GM18507 (cell line): ENCODE measurements at regions not wholly inside any gene's neighbourhood (a gene's known extent, or its start where the extent isn't known, plus 50 kb on each side); places are given as distances from the start of the nearest gene placed in this dataset.

ENCODE experiments used
- DNase-seq: peaks from one replicate; pipeline ENCODE4 v3.0.0; 2011; ENCODE audit warnings: low read depth; ENCODE audit not compliant: insufficient read length; ENCODE audit errors: extremely low spot score
- FAIRE-seq: peaks from 2 replicates; lab custom pipeline; 2011; peaks lifted over from hg19 to GRCh38; lab: Jason Lieb, UNC

DNA sequence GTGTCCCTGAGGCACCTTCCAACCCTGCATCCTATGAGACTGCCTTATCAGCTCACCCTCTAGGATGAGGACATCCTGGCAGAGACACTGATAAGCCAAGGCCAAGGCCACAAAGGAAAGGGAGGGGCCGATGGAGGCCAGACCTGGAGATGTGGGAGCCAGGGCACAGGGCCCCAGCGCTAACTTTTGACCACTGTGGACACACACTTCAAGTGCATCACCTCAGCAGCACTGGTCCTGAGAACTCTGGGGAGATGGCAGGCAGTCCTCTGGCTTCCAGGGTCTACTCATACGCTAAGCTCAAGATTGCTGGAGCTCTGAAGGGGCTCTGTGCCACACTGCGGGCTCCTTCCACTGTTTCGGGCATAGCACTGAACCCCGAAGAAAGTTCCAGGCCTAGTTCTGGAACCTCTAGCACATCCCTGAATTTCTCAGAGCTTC lies 100.2 kb upstream of the ID2 start:
- no peak for FAIRE-seq
- no peak for DNase-seq

DNA sequence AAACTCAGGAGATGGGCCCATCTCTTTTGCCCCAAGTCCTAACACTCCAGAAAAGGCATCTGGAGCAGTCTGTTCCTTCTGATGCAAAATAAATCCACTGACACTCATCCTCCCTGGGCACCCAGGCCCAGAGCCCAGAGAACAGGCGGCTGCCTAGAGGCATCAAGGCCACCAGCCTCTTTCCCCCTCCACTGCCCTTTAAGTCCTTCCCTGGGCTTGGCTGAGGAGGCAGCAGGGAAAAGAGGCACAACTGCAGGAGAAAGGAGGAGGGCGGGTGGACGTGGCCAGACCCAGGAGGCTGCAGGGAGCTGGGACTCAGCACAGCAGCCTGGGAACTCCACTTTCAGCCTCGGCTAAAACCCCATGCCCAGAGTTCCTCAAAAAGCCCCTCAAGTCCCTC lies 99.7 kb upstream of the ID2 start:
- no peak for DNase-seq
- no peak for FAIRE-seq

DNA sequence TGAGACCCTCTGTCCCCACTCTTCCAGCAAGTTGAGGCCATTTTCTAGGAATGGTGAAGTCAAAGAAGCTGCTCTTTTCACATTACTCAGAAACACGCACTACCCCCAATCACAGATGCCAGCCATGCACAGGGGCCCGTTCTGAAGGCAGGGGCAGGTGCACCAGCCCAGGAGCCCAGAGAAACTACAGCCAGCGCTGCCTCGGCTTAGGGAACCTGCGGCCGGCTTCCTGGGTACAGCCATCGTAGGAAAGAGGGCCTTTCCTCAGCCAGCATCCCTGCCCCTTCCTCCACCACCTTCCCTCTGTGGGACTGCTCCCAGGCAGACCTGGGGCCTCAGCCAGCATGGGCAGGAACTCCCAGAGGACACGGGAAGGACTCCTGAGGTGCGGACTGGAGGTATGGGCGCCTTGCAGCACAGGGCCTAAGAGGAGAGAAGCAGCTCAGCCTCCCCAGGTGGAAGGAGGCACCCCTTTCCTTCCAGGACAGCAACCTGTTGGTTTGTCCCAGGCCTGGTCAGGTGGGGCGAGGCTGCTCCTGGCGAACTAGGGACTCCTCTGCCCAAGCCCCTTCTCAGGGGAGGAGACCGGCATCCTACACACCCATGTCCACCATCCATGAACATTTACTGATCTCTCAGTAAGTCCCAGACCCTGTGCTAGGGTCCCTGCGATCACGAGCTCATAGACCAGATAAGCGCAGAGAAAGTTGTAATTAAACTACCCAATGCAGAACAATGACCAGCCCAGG lies 99.0 kb upstream of the ID2 start:
- no peak for DNase-seq
- FAIRE-seq, result peak; percentile 42

DNA sequence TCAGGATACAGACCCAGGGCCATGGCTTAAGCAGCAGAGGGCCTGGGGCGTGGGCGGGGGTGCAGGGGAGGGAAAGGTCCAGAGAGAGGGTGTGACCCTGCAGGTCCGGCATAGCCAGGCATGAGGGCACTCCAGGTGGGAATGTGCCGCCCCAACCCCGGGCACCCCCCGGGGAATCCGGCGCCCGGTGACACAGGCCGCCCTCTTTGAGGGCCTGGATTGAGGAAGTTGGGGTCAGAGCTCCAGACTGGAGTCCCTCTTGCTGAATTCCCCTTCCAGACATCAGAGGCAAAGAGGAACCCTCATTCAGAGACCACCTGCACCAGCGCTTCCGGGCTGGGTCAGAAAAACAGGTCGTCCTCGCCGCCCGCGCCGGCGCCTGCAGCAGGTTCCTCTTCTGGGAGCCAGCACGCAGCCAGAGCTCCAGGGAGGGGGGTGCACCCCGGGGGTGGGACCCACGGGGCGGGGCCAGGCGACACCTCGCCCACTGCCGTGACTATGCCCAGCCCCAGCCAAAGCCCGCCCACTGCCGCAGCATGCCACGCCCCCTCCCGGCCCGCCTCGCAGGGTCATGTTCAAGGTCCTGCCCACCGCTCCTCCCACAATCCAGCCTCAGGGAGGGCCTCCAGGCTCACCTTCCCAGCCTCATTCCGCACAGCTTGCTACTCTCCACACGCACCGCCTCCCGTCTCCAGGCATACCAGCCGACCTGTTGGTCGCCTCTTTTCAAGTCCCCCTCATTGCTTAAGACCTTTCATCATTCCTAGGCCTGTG lies 98.3 kb upstream of the ID2 start:
- DNase-seq (peak; percentile 92), FAIRE-seq (peak; percentile 97)

DNA sequence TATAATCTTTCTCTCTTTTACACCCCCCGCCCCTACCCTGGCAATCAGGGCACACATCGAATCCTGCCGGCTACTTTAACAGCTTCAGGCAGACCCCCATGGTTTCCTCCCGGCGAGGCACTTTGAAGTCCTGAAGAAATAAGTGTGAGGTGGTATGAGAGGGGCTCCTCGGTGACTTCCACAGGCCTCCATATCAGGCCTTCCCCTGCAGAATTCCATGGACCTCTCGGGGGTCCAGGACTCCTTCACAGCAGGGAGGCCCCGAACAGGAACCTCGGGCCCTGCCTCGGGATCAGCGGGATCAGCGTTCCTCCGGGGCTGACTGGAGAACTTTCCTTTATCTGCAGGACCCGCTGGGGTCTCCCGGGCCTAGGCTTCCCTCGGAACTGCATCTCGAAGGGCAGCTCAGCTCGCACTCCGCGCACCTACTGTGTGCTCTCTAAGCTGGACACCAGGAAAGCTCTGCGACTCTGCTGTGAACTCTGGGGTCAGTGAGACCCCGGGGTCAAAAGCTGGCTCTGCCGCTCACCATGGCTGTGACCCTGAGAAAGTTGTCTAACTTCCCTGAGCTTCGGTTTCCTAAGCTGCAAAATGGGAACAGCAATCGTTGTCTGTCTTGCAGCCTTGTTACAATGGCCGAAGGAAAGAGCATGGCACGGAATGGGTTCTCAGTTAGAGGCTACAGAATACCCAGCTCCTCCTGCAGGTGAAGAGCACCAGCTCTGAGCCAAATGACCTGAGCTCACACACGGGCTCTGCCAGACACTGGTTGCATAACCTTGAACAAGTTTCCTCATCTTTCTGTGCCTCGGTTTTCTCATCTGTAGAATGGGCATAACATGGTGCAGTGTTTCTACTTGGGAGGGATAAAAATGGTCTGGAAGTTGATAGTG lies 97.4 kb upstream of the ID2 start:
- no peak for FAIRE-seq
- no peak for DNase-seq

DNA sequence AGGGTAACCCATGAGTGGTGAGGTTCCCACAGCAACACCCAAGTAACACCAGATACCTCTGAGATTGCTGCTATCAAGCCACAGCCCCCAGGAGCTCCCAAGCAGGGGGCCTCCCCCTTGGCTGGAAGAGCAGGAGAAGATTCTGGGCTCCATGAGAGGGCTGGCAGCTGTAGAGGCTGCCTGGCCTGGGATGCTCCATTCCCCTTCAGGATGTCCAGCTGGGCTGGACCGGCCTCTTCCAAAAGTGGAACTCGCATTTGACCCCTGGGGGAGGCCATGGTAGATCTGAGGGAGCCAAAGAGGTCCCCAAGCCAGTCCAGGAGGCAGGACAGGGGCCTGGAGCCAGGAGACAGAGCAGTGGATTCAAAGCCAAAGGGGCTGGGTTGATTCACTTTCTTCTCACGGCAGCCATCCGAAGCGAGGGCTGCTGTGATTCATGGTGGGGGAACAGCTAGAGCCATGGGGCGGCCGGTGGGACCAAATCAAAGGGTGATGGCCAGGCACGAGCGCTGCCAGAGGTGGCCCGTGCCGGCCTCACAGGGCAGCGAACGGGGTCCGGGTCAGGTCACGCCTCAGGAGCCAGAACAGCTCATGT lies 95.3 kb upstream of the ID2 start:
- no peak for FAIRE-seq
- DNase-seq, result no peak

DNA sequence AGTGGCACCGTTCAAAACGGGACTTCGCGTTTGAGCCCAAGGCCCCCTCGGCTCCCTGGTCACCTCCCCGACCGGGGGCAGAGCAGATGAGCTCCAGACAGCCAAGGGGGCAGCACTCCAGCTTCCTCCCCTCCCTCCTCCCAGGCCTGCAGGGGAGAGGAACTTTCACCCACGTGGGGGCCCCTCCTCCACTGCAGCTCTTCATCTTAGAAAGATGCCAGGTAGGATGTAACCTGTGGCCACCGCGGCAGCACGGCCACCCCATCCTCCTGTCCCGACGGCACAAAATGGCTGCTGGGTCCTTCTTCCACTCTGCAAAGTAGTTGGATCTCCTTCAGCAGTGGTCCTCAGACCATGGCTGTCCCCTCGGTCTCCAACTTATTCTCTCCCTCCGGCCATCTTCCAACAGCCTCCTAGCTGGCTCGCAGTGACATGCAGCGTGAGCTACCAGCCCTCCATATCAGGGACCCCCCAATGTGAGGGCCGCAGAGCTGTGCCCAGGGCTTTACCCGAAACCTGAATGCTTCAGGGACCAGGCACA lies 94.5 kb upstream of the ID2 start:
- no peak for FAIRE-seq

DNA sequence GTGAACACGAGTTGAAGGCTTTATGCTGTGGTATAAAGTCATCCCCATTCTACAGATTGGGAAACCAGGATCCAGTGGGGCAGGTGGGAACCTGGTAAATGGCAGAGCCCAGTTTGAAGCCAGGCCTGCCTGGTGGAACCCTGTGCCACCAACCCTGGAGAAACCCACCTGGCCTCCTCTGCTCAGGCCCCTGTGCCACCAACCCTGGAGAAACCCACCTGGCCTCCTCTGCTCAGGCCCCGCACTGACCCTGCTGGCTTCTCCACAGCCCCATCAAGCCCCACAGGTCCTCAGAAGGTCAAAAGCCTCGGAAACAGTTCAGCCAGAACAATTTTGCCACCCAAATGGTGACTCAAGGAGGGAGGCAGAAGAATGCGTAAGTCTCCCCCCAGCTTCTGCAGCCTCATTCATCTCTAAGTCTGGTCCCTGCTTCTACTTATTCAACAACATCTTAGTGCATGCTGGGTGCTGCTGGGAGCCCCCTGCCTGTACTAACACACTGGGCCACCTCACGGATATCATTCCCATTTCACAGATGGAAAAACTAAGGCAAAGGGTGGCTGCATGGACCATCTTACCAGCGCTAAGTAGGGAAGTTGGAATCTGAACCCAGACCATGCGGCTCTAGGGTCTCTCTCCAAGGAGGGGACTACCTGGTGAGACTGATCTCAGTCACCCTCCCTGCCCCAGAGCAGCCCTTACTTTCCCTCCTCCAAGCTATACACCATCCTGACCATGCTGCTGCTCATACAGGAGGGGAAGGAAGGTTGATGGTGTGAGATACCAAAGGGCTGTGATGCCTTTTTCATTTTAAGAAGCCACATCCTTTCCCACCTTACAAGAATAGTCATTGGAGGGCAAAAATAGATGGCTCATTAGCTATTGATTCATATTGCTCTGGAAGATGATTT lies 93.7 kb upstream of the ID2 start:
- DNase-seq, result no peak
- no peak for FAIRE-seq

More for the DNA sequence above, 94.5 kb upstream of the ID2 start:
- no peak for DNase-seq

DNA sequence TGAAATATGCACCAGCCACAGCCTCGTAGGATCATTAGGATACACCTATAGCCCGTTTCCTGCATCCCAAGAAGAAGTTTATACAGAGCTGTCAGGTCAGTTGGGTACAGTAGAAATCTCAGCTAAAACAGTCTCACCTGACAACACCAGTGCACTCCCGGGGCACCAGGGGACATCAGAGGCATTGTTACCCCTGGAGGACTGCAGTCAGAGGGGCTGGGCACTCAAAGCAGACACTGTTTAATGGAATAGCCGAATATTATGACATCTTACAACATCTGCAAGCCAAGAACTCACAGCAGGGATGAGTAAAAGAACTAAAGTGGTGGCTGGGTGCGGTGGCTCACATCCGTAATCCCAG lies 93.0 kb upstream of the ID2 start:
- no peak for FAIRE-seq
- DNase-seq, result no peak

DNA sequence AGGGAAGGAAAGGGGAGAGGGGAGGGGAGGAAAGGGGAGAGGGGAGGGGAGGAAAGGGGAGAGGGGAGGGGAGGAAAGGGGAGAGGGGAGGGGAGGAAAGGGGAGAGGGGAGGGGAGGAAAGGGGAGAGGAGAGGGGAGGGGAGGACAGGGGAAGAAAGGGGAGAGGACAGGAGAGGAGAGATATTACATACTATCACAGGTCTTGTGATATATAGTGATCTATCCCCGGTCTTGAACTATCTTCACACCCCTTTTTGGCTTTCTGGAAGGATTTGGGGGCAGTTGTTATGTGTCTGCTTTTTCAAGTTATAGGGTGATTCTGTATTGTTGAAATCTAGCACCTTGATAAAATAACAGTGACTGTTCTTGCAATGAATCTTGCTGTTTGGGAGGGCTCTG lies 92.1 kb upstream of the ID2 start:
- DNase-seq, result no peak
- FAIRE-seq, result no peak

DNA sequence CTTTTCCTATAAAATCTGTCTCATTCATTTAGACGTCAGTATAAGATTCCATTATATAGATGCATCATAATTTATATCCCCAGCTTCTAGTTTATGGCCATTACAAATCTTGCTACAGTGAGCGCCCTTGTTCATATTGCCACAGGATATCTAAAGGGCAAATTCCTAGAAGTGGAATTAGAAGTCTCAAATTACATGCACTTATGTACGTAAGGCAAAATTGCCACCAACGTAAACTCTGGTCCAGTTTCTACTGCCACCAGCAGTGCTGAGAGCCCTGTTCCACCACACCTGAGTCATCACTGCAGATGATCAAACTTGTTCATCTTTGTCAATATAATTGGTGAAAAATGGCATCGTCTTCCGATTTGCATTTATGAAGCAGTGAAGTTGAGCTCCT lies 90.9 kb upstream of the ID2 start:
- FAIRE-seq (no peak), DNase-seq (no peak)

DNA sequence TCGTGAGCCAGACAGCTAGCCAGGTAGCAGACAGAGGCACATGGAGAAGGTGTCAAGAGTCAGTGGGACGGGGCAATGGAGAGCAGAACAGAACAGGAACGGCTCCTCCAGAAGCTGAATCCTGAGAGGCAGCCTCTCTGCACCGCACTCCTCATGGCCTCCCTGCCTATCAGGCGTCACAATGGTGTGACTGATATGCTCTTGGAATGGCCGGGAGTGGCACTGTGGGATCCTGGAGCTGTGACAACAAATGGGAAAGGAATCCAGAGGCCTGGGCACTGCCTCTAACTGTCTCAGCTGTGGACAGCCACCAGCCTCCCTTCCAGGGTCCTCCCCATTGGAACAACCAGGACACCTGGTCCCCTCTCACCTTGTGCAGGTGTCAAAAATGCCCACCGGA lies 89.1 kb upstream of the ID2 start:
- DNase-seq, result no peak
- no peak for FAIRE-seq

DNA sequence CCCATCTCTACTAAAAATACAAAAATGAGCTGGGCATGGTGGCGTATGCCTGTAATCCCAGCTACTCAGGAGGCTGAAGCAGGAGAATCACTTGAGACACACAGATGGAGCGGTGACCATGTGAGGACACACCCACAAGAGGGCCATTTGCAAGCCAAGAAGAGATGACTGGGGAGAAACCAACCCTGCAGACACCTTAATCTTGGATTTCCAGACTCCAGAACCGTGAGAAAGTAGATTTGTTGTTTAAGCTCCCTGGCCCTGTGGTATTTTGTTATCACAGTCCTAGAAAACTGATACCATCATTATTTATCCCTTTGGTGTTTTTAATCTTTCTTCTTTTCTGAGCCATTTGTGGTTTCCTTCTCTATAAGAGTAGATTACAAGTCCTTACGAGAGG lies 88.6 kb upstream of the ID2 start:
- FAIRE-seq (no peak), DNase-seq (no peak)

DNA sequence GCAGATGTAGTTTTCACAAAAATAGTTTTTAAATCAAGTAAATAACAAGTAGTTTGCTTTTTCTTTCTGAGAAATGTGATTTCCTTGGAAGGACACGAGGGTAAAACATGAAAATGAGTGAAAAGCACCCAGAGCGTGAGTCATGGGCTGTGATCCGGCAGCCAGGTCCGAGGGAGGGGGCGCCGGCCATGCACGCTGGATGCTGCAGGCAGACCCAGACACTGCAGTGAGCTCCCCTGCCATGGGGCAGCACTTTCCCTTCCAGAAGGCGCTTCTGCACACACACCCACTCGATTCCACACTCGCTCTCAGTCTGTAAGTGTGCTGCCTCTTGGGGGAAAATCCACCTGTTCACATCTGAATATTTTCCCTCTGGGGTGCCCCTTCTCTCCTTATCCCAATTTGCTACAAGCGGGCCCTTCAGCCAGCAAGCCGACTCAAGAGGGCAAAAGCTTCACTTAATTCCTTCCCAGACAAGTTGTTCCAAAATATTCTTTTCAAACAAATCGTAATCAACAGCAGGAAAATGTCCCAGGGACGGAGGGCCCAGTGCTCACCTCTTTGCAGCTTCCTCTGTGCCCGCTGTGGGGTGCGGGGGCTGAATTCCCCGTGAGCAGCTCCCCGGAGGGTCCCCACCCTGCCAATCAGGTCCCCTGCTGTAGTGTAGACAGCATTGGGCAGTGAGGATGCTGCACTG lies 87.0 kb upstream of the ID2 start:
- no peak for DNase-seq
- no peak for FAIRE-seq

DNA sequence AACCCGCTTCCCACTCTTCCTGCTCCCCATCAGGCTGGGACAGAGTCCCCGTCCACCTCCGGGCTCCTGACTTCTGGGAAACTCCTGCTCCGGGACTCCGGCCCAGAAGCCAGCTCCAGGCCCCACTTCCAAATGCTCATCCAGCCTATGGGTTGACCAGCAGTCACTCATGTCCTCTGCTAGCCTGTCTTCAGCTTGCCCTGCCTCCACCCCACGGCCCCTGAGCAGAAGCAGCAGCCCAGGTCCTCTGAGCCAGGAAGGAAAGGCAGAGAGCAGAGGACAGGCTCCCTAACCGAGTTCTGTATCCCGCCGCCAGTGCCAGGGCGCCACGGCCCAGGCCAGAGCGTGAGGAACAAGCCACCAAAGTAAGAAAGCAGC lies 86.4 kb upstream of the ID2 start:
- DNase-seq (no peak), FAIRE-seq (no peak)

DNA sequence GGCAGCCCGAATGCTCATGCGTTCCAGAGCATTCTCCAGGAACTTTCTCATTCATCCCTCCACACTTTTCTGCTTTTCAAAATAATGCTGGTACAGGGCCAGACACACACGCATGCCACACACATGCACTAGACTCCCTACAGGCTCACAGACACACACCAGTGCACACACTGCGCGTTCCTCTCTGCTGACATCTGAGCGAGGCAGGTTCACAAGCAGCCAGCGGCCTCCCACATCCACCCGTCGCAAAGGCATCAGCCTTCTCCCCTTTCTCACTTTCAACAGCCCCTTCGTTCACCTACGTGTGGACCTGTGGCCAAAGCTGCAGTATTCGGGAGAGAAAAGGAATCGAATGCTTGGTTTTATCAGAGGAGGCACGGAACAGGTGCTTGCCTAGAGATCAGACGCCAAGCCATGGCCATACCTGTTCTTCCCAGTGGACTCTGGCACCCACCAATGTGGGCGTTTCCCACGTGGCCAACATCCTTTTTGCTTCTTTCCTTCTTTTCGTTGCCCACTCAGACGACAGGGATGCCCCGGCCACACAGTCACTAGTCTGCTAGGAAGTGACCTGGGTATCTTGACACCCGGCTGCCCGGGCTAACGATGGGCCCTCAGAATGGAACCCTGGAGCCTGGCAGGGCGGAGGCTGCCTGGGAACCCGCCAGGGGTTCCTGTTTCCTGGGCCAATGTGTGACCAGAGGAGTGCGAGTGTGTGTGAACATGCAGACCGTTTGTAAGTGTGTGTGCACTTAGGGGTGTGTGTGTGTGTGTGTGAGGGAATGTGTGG lies 85.8 kb upstream of the ID2 start:
- FAIRE-seq, result no peak
- no peak for DNase-seq

DNA sequence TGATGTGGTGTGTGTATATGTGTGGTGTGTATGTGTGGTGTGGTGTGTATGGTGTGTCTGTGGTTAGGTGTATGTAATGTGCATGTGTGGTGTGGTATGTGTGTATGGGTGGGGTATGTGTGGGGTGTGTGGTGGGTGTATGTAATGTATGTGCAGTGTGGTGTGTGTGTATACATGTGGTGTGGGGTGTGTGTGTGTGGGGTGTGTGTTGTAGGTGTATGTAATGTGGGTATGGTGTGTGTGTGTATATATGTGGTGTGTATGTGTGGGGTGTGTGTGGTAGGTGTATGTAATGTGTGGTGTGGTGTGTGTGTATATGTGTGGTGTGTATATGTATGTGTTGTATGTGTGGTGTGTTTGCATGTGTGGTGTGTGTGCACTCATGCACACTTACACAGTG lies 84.8 kb upstream of the ID2 start:
- FAIRE-seq (no peak), DNase-seq (no peak)
